K562 (cell line): ENCODE measurements at regions not wholly inside any gene's neighbourhood (a gene's known extent, or its start where the extent isn't known, plus 50 kb on each side); places are given as distances from the start of the nearest gene placed in this dataset.

ENCODE experiments used
- POLR2G ChIP-seq: fragments of 200-400 bp; formaldehyde crosslinking; IDR thresholded peaks from 2 replicates; pipeline ENCODE4 v1.6.1; 2017; ENCODE audit warnings: low read depth, mild to moderate bottlenecking, antibody characterized with exemption, low read length, moderate library complexity
- REST ChIP-seq, 2 experiments: fragments of 450-650 bp; formaldehyde crosslinking in 1 of 2; IDR thresholded peaks; 2 replicates each; pipeline versions ENCODE4 v1.4.0 to v1.6.1; 2014 to 2020; ENCODE audit warnings: mild to moderate bottlenecking in 2 of 2, borderline replicate concordance in 1 of 2, low read depth in 1 of 2
- XRCC3 ChIP-seq: fragments of 450-650 bp; IDR thresholded peaks from 2 replicates; pipeline ENCODE4 v1.6.1; 2017; ENCODE audit warnings: mild to moderate bottlenecking, moderate library complexity
- ZNF124 ChIP-seq: sonication (generic); formaldehyde crosslinking; IDR thresholded peaks from 2 replicates; pipeline ENCODE4 v1.8.1; 2022; ENCODE audit warnings: missing genetic modification reagents
- ZNF830 ChIP-seq: fragments of 250-450 bp; sonication (Bioruptor Pico); IDR thresholded peaks from 2 replicates; pipeline ENCODE4 v1.5.0; 2021; ENCODE audit warnings: mild to moderate bottlenecking
- TF ChIP-seq, protein P1 (sequence below), 2 experiments: fragments of 450-650 bp; IDR thresholded peaks; 2 replicates each; pipeline ENCODE4 v1.6.1; 2016

DNA sequence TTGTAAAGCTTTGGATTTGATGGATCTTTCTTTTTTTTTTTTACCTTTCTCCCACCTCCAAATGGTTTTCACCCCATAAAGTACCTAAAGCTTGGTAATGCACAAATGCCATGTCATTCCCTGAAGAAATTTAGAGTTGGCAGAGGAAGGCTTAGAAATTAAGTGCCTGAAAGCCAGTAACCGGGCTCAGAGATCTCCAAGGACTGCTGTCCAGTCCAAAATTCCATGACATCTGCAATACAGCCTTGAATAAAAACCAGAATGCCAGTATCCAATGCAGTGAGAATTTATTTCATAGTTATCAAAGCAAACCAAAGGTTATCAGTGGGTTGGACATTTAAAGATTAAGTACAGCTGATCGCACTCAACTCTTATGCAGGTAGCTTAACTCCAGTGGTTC lies 209.9 kb upstream of the RBBP8 start (continued):
- TF ChIP-seq POLR2G: no peak
- TF ChIP-seq XRCC3: no peak
- TF ChIP-seq ZNF830: no peak
- TF ChIP-seq REST (IDR thresholded peaks at IDR 0.05; ENCODE audit: borderline replicate concordance): no peak
- no peak for TF ChIP-seq REST (CRISPR knock-in tag; IDR thresholded peaks at IDR 0.05; ENCODE audit: low read depth)
- TF ChIP-seq ZNF124: no peak
- TF ChIP-seq, protein P1, sequence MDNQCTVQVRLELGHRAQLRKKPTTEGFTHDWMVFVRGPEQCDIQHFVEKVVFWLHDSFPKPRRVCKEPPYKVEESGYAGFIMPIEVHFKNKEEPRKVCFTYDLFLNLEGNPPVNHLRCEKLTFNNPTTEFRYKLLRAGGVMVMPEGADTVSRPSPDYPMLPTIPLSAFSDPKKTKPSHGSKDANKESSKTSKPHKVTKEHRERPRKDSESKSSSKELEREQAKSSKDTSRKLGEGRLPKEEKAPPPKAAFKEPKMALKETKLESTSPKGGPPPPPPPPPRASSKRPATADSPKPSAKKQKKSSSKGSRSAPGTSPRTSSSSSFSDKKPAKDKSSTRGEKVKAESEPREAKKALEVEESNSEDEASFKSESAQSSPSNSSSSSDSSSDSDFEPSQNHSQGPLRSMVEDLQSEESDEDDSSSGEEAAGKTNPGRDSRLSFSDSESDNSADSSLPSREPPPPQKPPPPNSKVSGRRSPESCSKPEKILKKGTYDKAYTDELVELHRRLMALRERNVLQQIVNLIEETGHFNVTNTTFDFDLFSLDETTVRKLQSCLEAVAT (IDR thresholded peaks at IDR 0.05): no peak
- TF ChIP-seq, all 486 proteins: peak for 0
